ENCODE measurements at regions not wholly inside any gene's neighbourhood (a gene's known extent, or its start where the extent isn't known, plus 50 kb on each side); places are given as distances from the start of the nearest gene placed in this dataset.

GRCh38 chr6:149228311-149228955, 89.1 kb upstream of the TAB2 start:
- no peak overlapping the region for H3K9ac ChIP-seq
- no peaks in the 10 kb centered on the region for H3K36me3 Mint-ChIP-seq
- DNase-seq (ENCODE audit: low spot score): no peak
- no peaks in the 10 kb centered on the region for H3K27me3 ChIP-seq
- no peak overlapping the region for H3K27ac Mint-ChIP-seq
- H4K20me1 ChIP-seq (ENCODE audit: low read depth): no peaks in the 10 kb centered on the region
- H3K79me2 ChIP-seq (ENCODE audit: low read depth): no peaks in the 10 kb centered on the region
- peak overlapping the region; percentile 74 for H2AFZ ChIP-seq (replicated peaks)
- TF ChIP-seq EZH2 (IDR thresholded peaks at IDR 0.05) (no peak), CTCF (IDR thresholded peaks at IDR 0.05) (no peak), EZH2phosphoT487 (IDR thresholded peaks at IDR 0.05) (no peak)
- H3K27me3 Mint-ChIP-seq (ENCODE audit: insufficient read depth, low read depth): no peaks in the 10 kb centered on the region
- H3K4me3 Mint-ChIP-seq: no peak overlapping the region
- H3F3A ChIP-seq (ENCODE audit: low read depth): peaks cover 22% of the 10 kb centered on the region
- H3K27ac ChIP-seq: no peak overlapping the region
- no peaks in the 10 kb centered on the region for H3K9me3 ChIP-seq (ENCODE audit: low read depth)
- no peaks in the 10 kb centered on the region for H3K9me3 Mint-ChIP-seq
- H3K4me1 ChIP-seq: peaks cover 57% of the 10 kb centered on the region
- H3K4me1 Mint-ChIP-seq: peaks cover 78% of the 10 kb centered on the region
- no peak overlapping the region for H3K4me2 ChIP-seq
- H3K4me3 ChIP-seq: no peak overlapping the region
- no peaks in the 10 kb centered on the region for H3K36me3 ChIP-seq

- Mint-ChIP-seq H3K27ac (peak overlapping the region; percentile 9), H3K4me1 (peaks cover 78% of the 10 kb centered on the region), H3K9me3 (no peaks in the 10 kb centered on the region), H3K27me3 (ENCODE audit: insufficient read depth, low read depth) (no peaks in the 10 kb centered on the region), H3K4me3 (no peak overlapping the region), H3K36me3 (no peaks in the 10 kb centered on the region)
- Histone ChIP-seq H4K20me1 (ENCODE audit: low read depth) (no peaks in the 10 kb centered on the region), H2AFZ (replicated peaks) (no peak overlapping the region), H3K27ac (no peak overlapping the region), H3K4me2 (no peak overlapping the region), H3K79me2 (ENCODE audit: low read depth) (no peaks in the 10 kb centered on the region), H3F3A (ENCODE audit: low read depth) (peaks cover 22% of the 10 kb centered on the region), H3K4me1 (peaks cover 50% of the 10 kb centered on the region), H3K36me3 (no peaks in the 10 kb centered on the region), H3K27me3 (no peaks in the 10 kb centered on the region), H3K9ac (no peak overlapping the region), H3K4me3 (no peak overlapping the region), H3K9me3 (ENCODE audit: low read depth) (no peaks in the 10 kb centered on the region)
- TF ChIP-seq EZH2 (IDR thresholded peaks at IDR 0.05) (no peak), CTCF (IDR thresholded peaks at IDR 0.05) (no peak), EZH2phosphoT487 (IDR thresholded peaks at IDR 0.05) (no peak)
- DNase-seq (ENCODE audit: low spot score): no peak
Measured at GRCh38 chr6:149229096-149229495, 88.4 kb upstream of the TAB2 start.

GRCh38 chr6:149230712-149231460, 86.6 kb upstream of the TAB2 start:
- no peaks in the 10 kb centered on the region for H3K9me3 ChIP-seq (ENCODE audit: low read depth)
- H3K79me2 ChIP-seq (ENCODE audit: low read depth): no peaks in the 10 kb centered on the region
- Mint-ChIP-seq H3K27me3 (ENCODE audit: insufficient read depth, low read depth) (no peaks in the 10 kb centered on the region), H3K9me3 (no peaks in the 10 kb centered on the region), H3K4me1 (peaks cover 74% of the 10 kb centered on the region), H3K36me3 (no peaks in the 10 kb centered on the region), H3K27ac (no peak overlapping the region), H3K4me3 (no peak overlapping the region)
- H3K27me3 ChIP-seq: no peaks in the 10 kb centered on the region
- H3K27ac ChIP-seq: no peak overlapping the region
- no peak for DNase-seq (ENCODE audit: low spot score)
- H3F3A ChIP-seq (ENCODE audit: low read depth): peaks cover 13% of the 10 kb centered on the region
- H3K9ac ChIP-seq: no peak overlapping the region
- no peaks in the 10 kb centered on the region for H4K20me1 ChIP-seq (ENCODE audit: low read depth)
- peaks cover 32% of the 10 kb centered on the region for H3K4me1 ChIP-seq
- no peaks in the 10 kb centered on the region for H3K36me3 ChIP-seq
- H2AFZ ChIP-seq (replicated peaks): no peak overlapping the region
- H3K4me2 ChIP-seq: no peak overlapping the region
- H3K4me3 ChIP-seq: no peak overlapping the region
- TF ChIP-seq EZH2 (IDR thresholded peaks at IDR 0.05) (no peak), EZH2phosphoT487 (IDR thresholded peaks at IDR 0.05) (no peak), CTCF (IDR thresholded peaks at IDR 0.05) (no peak)
